Ishikawa (cell line): ENCODE measurements at regions not wholly inside any gene's neighbourhood (a gene's known extent, or its start where the extent isn't known, plus 50 kb on each side); places are given as distances from the start of the nearest gene placed in this dataset.

Experiments
- CEBPB ChIP-seq: IDR thresholded peaks from 2 replicates; pipeline ENCODE4 v1.6.1; 2012
- CREB1 ChIP-seq: IDR thresholded peaks from 2 replicates; pipeline ENCODE4 v1.6.1; 2012; ENCODE audit warnings: low read depth
- EGR1 ChIP-seq: IDR thresholded peaks from 2 replicates; pipeline ENCODE4 v1.6.1; 2012
- EP300 ChIP-seq: IDR thresholded peaks from 2 replicates; pipeline ENCODE4 v1.6.1; 2012; ENCODE audit warnings: borderline replicate concordance
- FOXM1 ChIP-seq: IDR thresholded peaks from 2 replicates; pipeline ENCODE4 v1.6.1; 2012; ENCODE audit warnings: low read depth, borderline replicate concordance
- MAX ChIP-seq: IDR thresholded peaks from 2 replicates; pipeline ENCODE4 v1.6.1; 2012
- NFIC ChIP-seq: IDR thresholded peaks from 2 replicates; pipeline ENCODE4 v1.6.1; 2012
- RAD21 ChIP-seq: IDR thresholded peaks from 2 replicates; pipeline ENCODE4 v1.6.1; 2012; ENCODE audit warnings: low read depth
- REST ChIP-seq: IDR thresholded peaks from 2 replicates; pipeline ENCODE4 v1.6.1; 2012; ENCODE audit warnings: low read depth, mild to moderate bottlenecking
- TAF1 ChIP-seq: IDR thresholded peaks from 2 replicates; pipeline ENCODE4 v1.6.1; 2012; ENCODE audit warnings: low read depth, mild to moderate bottlenecking
- TCF12 ChIP-seq: IDR thresholded peaks from 2 replicates; pipeline ENCODE4 v1.6.1; 2012; ENCODE audit warnings: low read depth
- TEAD4 ChIP-seq: IDR thresholded peaks from 2 replicates; pipeline ENCODE4 v1.6.1; 2012
- USF1 ChIP-seq: IDR thresholded peaks from 2 replicates; pipeline ENCODE4 v1.6.1; 2012
- YY1 ChIP-seq: IDR thresholded peaks from 2 replicates; pipeline ENCODE4 v1.6.1; 2012; ENCODE audit warnings: low read depth
- ZBTB7A ChIP-seq: IDR thresholded peaks from 2 replicates; pipeline ENCODE4 v1.6.1; 2012; ENCODE audit warnings: low read depth

- TF ChIP-seq CEBPB (no peak), YY1 (no peak), EP300 (no peak), MAX (no peak), RAD21 (no peak), REST (no peak), ZBTB7A (no peak), USF1 (no peak), NFIC (no peak), EGR1 (no peak)
These were observed 291.4 kb downstream of the TGFB2 start for GRCh38 chr1:218636548-218636947.

GRCh38 chr1:218640173-218640572 is 295.0 kb downstream of the TGFB2 start:
- no peak for TF ChIP-seq ZBTB7A
- TF ChIP-seq CEBPB: no peak
- TF ChIP-seq YY1: no peak
- TF ChIP-seq EGR1: no peak
- no peak for TF ChIP-seq TAF1
- TF ChIP-seq FOXM1: no peak
- no peak for TF ChIP-seq NFIC
- no peak for TF ChIP-seq MAX
- no peak for TF ChIP-seq TEAD4
- TF ChIP-seq EP300: no peak
- no peak for TF ChIP-seq RAD21
- TF ChIP-seq TCF12: no peak
- TF ChIP-seq REST: no peak
- no peak for TF ChIP-seq CREB1
- no peak for TF ChIP-seq USF1

GRCh38 chr1:218642033-218642948 is 297.2 kb downstream of the TGFB2 start:
- TF ChIP-seq EP300: no peak
- TF ChIP-seq MAX: no peak
- no peak for TF ChIP-seq NFIC
- TF ChIP-seq EGR1: peak; percentile 49

- TF ChIP-seq TEAD4 (no peak), NFIC (no peak), EP300 (no peak), CREB1 (no peak), FOXM1 (no peak), RAD21 (no peak), YY1 (no peak), MAX (no peak), EGR1 (no peak), TAF1 (no peak), ZBTB7A (no peak), USF1 (no peak)
These were observed 298.1 kb downstream of the TGFB2 start for GRCh38 chr1:218643281-218643680.

- TF ChIP-seq TCF12: no peak
- TF ChIP-seq NFIC: no peak
- TF ChIP-seq ZBTB7A: no peak
- TF ChIP-seq TAF1: no peak
- no peak for TF ChIP-seq USF1
These were observed 298.8 kb downstream of the TGFB2 start for GRCh38 chr1:218643926-218644325.
